ENCODE measurements at regions not wholly inside any gene's neighbourhood (a gene's known extent, or its start where the extent isn't known, plus 50 kb on each side); places are given as distances from the start of the nearest gene placed in this dataset.
"Not testable (repeated sequence)": the region's sequence is repeated elsewhere in the genome, so short reads cannot be mapped to it uniquely, and the experiment has no call there.

GRCh38 chr2:147607379-147607778, 237.4 kb upstream of the ACVR2A start:
- no peak for DNase-seq

- DNase-seq, result no peak
Observed at GRCh38 chr2:147603876-147604275, 241.0 kb upstream of the ACVR2A start.

- no peak for DNase-seq
Observed at GRCh38 chr2:147603447-147603846, 241.4 kb upstream of the ACVR2A start.

- DNase-seq, result no peak
Observed at GRCh38 chr2:147600646-147601045, 244.2 kb upstream of the ACVR2A start.

GRCh38 chr2:147600223-147600622, 244.6 kb upstream of the ACVR2A start:
- DNase-seq, result no peak

GRCh38 chr2:147595200-147595599, 249.6 kb upstream of the ACVR2A start:
- DNase-seq, result no peak

GRCh38 chr2:147594038-147594437, 250.8 kb upstream of the ACVR2A start:
- no peak for DNase-seq

- DNase-seq, result not testable (repeated sequence)
Observed at GRCh38 chr2:147592784-147593183, 252.0 kb upstream of the ACVR2A start.

- no peak for DNase-seq
Observed at GRCh38 chr2:147589127-147589526, 255.7 kb upstream of the ACVR2A start.

- no peak for DNase-seq
Observed at GRCh38 chr2:147588191-147588590, 256.6 kb upstream of the ACVR2A start.

GRCh38 chr2:147578529-147578928, 266.3 kb upstream of the ACVR2A start:
- DNase-seq, result no peak

- DNase-seq, result no peak
Observed at GRCh38 chr2:147577998-147578380, 266.8 kb upstream of the ACVR2A start.

- DNase-seq, result no peak
Observed at GRCh38 chr2:147577323-147577997, 267.4 kb upstream of the ACVR2A start.

GRCh38 chr2:147575106-147575505, 269.7 kb upstream of the ACVR2A start:
- DNase-seq, result no peak

GRCh38 chr2:147572622-147573021, 272.2 kb upstream of the ACVR2A start:
- no peak for DNase-seq

GRCh38 chr2:147569426-147569825, 275.4 kb upstream of the ACVR2A start:
- DNase-seq, result no peak

GRCh38 chr2:147568109-147568508, 276.7 kb upstream of the ACVR2A start:
- DNase-seq, result no peak

- DNase-seq, result peak; percentile 89
Observed at GRCh38 chr2:147567136-147567535, 277.7 kb upstream of the ACVR2A start.

- DNase-seq, result no peak
Observed at GRCh38 chr2:147560810-147561535, 283.9 kb upstream of the ACVR2A start.

- no peak for DNase-seq
Observed at GRCh38 chr2:147559070-147559725, 285.6 kb upstream of the ACVR2A start.

- no peak for DNase-seq
Observed at GRCh38 chr2:147558620-147559019, 286.2 kb upstream of the ACVR2A start.

- DNase-seq, result no peak
Observed at GRCh38 chr2:147554521-147555107, 290.2 kb upstream of the ACVR2A start.

GRCh38 chr2:147553775-147554271, 291.0 kb upstream of the ACVR2A start:
- peak; percentile 59 for DNase-seq

Data from skin of body (tissue), 1 donor.